Left renal pelvis (tissue), 4 donors: ENCODE measurements at regions not wholly inside any gene's neighbourhood (a gene's known extent, or its start where the extent isn't known, plus 50 kb on each side); places are given as distances from the start of the nearest gene placed in this dataset.
"Not testable (repeated sequence)": the region's sequence is repeated elsewhere in the genome, so short reads cannot be mapped to it uniquely, and the experiment has no call there.

Experiments
- DNase-seq, 4 donors: peaks; one replicate each; pipeline ENCODE4 v3.0.0-alpha.2; 2013; ENCODE audit warnings: low read depth in 4 of 4, low spot score in 3 of 4

- DNase-seq: no peak
These were observed 50.0 kb upstream of the RASGRP1 start for GRCh38 chr15:38614621-38615020.

- DNase-seq: no peak
These were observed 53.2 kb upstream of the RASGRP1 start for GRCh38 chr15:38617831-38618230.

- DNase-seq: no peak
These were observed 53.8 kb upstream of the RASGRP1 start for GRCh38 chr15:38618242-38618955.

- no peak for DNase-seq
These were observed 55.5 kb upstream of the RASGRP1 start for GRCh38 chr15:38620098-38620497.

GRCh38 chr15:38620851-38621594, 56.4 kb upstream of the RASGRP1 start:
- no peak for DNase-seq

- no peak for DNase-seq
These were observed 57.7 kb upstream of the RASGRP1 start for GRCh38 chr15:38622304-38622703.

- DNase-seq: no peak
These were observed 58.3 kb upstream of the RASGRP1 start for GRCh38 chr15:38622908-38623307.

GRCh38 chr15:38623744-38624143, 59.1 kb upstream of the RASGRP1 start:
- no peak for DNase-seq

- DNase-seq: peak in 1 of 4 donors; percentile 40
These were observed 59.9 kb upstream of the RASGRP1 start for GRCh38 chr15:38624244-38625205.

- no peak for DNase-seq
These were observed 61.3 kb upstream of the RASGRP1 start for GRCh38 chr15:38625886-38626285.

GRCh38 chr15:38626443-38627050, 61.9 kb upstream of the RASGRP1 start:
- DNase-seq: no peak

GRCh38 chr15:38627689-38628277, 63.2 kb upstream of the RASGRP1 start:
- DNase-seq: no peak

GRCh38 chr15:38631119-38632075, 66.8 kb upstream of the RASGRP1 start:
- DNase-seq: no peak

- no peak for DNase-seq
These were observed 70.6 kb upstream of the RASGRP1 start for GRCh38 chr15:38635170-38635569.

- DNase-seq: no peak
These were observed 72.0 kb upstream of the RASGRP1 start for GRCh38 chr15:38636597-38636996.

GRCh38 chr15:38638126-38638525, 73.5 kb upstream of the RASGRP1 start:
- DNase-seq: no peak

GRCh38 chr15:38638811-38639210, 74.2 kb upstream of the RASGRP1 start:
- DNase-seq: no peak

- no peak for DNase-seq
These were observed 78.2 kb upstream of the RASGRP1 start for GRCh38 chr15:38642689-38643270.

- not testable (repeated sequence) for DNase-seq
These were observed 79.7 kb upstream of the RASGRP1 start for GRCh38 chr15:38644353-38644752.
